ENCODE measurements at regions not wholly inside any gene's neighbourhood (a gene's known extent, or its start where the extent isn't known, plus 50 kb on each side); places are given as distances from the start of the nearest gene placed in this dataset.
"Not testable (repeated sequence)": the region's sequence is repeated elsewhere in the genome, so short reads cannot be mapped to it uniquely, and the experiment has no call there.

GRCh38 chr5:169413416-169413815 is 112.5 kb upstream of the SLIT3 start:
- DNase-seq (ENCODE audit: low read depth): no peak

- no peak for DNase-seq (ENCODE audit: low read depth)
Measured at GRCh38 chr5:169412831-169413230, 111.9 kb upstream of the SLIT3 start.

DNA sequence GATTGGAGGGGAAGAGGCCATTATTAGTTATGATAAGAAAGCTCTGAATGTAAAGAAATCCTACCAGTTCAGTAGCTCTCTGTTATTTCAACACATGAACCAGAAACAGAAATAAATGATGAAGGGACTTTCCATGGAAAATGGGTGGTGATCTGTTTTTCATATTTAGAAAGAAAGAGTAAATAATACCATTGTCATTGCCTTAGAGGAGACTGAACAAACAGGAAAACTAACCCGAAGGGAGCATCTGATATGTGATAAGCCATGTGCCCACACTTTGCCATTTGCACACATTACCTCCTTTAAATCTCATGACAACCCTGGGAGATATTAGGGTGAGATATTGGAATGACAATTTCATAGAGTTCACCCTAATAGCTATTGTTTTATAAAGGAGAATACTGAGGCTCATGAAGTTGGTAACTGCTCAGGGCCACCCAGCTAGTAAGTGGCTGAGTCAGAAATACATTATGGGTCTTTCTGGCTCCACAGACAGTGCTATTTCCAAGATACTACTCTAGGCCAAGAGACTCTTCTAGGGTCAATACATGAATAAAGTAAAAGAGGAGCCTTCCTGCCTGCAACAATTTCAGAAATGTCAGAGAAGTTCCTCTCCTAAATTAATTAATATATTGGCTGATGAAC is 111.0 kb upstream of the SLIT3 start:
- no peak for DNase-seq (ENCODE audit: low read depth)

DNA sequence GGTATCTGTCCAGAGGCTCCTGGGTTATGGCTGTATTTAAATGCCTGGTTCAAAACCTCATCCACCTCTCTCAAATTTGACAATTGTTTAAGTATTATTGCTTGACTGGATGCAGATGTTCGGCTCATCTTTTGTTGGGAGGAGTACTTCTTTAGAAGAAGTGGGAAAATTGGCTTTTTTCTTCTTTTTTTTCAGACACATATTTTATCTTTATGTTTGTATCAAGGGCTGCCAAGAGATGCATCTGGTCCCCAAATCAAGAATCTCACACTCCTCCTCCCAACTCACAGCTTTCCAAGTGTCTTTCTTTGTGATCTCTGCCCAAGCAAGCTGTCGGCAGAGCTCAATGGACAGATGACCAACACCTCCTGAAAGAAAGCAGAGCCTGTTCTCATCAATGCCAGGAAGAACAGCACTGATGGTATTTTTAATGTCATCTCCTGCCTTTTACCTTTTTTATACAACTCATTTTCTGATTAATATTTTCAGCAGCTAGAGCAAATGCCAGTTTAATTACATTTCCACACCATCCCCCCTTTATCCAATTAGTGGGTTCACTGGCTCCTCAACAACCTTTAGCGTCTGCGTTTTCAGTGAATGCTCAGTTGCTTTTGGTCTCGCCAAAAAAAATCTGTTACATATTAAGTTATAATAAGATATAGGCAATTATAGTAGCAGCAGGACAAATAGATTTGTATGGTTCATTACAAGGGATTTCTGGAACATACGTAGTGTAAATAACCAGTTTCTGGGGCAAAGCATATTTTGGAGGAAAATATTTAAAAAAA is 110.3 kb upstream of the SLIT3 start:
- DNase-seq (ENCODE audit: low read depth): no peak

GRCh38 chr5:169408731-169409130 is 107.8 kb upstream of the SLIT3 start:
- DNase-seq (ENCODE audit: low read depth): no peak

DNA sequence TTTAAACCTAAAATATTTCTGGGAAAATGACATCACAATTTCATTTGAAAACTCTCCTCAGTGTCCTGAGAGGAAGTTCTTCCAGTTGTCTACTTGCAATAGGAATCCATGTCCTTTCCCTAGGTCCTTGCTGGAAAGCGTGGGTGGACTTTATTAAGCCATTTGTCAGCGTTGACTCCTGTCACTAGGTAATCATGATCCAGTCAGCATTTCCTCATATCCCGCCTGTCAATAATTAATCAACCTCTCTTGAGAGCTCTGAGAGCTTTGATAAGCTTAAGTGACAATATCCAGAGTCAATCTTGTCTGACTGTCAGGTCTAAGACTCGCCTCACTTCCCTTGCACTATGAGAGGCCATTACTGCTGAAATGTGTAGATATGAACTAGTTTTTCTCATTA is 107.2 kb upstream of the SLIT3 start:
- DNase-seq (ENCODE audit: low read depth): no peak

- DNase-seq (ENCODE audit: low read depth): no peak
Measured at GRCh38 chr5:169404223-169404622, 103.3 kb upstream of the SLIT3 start.

- no peak for DNase-seq (ENCODE audit: low read depth)
Measured at GRCh38 chr5:169398515-169398914, 97.6 kb upstream of the SLIT3 start.

DNA sequence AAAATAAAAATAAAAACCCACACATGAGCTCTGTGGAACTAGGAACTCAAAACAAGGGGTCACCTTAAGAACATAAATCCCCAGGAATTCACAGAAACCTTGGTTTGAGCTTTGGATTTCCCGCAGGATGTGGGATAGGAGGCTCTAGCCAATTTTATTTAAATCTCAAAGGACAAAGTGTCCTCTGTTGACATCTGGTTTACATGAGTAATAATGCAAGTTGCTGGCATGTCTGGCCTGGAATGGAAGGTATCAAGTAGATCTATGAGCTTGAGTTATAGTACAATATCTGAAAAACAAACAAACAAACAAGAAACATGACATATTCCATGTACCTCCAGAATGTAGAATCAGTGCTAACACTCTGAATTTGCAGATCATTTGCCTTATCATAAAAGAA is 94.2 kb upstream of the SLIT3 start:
- no peak for DNase-seq (ENCODE audit: low read depth)

DNA sequence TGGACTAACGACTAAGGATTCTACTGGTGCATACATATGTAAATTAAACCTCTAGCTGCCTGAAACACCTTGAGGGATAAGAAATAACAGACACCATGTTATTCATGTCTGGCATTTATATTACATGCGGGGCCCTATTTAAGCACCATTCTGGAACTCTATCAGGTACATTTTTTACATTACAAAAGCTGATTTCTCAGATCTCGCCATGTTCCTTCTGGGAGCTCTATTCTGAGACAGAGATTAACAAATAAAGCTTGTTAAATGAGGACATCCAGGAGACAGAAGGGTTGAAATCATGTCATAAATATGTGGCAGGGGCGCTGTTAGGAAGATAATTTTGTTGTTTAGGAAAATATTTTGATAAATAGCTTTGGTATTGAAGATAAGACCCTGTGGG is 93.4 kb upstream of the SLIT3 start:
- no peak for DNase-seq (ENCODE audit: low read depth)

DNA sequence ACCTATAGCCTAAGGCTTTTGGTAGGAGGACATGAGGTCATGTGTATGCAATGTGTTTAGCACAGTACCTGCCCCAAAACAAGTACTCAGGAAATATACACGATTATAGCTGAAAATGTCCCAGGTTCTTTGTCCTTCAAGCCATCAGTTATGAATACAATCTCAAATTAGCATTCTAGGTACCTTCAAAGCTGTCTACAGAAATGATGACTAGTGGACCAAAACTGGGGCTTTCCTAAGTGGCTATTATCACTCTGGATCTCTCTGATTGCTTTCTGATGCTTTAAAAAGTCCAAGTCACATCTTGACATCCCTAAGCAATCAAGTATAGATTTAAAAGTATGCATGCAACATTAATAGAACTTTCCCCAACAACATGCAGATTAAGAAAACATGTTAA is 93.0 kb upstream of the SLIT3 start:
- DNase-seq (ENCODE audit: low read depth): no peak

DNA sequence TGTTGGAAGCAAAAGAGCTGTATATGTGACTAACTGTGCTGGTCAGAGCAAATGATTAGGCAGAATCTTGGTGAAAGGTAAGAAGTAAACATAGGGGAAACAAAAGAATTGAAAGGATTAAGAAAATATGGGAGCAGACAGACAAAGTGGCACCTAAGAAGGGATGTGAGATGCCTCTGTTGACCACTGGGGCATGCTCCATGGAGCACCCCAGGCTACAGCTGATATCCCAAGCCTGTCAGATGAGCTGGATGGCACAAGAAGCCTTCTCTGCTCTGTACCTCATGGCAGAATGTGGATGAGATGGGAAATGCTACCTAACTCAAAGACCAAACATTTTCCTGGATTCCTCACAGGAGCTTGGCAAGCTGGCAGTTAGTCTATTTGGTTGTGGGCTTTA is 89.3 kb upstream of the SLIT3 start:
- no peak for DNase-seq (ENCODE audit: low read depth)

DNA sequence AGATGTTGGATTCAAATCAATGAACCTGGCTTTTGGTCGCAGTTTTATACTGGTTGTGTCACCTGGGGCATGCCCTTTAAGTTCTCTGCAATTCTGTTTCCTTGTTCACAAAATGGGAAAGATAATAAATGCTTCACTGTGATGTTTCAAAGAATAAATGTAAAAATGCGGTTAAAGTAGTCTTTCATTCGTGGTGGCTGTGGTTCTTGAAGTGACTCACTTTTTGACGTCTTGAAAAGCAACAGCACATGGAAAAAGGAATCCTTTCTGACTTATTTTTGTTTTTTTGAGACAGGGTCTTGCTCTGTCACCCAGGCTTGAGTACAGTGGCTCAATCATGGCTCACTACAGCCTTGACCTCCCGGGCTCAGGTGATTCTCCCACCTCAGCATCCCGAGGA is 88.4 kb upstream of the SLIT3 start:
- no peak for DNase-seq (ENCODE audit: low read depth)

DNA sequence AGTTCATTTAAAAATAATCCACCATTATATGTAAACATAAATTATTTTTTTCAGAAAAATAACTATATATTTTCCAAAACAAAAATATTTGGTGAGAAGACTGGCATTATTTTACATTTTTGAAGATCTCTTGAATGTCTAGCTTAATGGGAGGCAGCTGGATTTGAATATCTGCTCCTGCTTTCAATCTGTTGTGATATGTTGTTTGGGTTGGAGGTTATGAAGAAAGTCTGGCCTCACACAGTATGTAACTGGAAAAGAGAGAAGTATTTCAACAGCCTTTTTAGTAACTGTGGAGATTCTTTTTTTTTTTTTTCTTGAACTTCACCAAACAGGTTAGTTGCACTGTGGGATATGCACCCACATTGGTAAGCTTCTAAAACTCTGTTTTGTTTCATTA is 84.7 kb upstream of the SLIT3 start:
- DNase-seq (ENCODE audit: low read depth): no peak

- no peak for DNase-seq (ENCODE audit: low read depth)
Measured at GRCh38 chr5:169384661-169385060, 83.7 kb upstream of the SLIT3 start.

DNA sequence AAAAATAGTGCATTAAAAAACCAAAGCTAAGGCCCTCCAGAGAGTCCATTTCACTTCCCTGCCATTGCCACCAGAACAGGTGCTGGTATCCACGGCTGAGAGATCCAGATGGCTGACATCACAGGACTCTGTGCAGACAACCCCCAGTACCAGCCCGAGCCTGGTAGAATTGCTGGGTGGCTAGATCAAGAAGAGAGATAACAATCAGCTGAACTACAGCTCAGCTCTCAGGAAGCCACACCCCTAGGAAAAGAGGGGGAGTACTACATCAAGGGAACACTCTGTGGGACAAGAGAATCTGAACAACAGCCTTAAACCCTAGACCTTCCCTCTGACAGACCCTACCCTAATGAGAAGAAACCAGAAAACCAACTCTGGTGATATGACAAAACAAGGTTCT is 73.8 kb upstream of the SLIT3 start:
- no peak for DNase-seq (ENCODE audit: low read depth)

DNA sequence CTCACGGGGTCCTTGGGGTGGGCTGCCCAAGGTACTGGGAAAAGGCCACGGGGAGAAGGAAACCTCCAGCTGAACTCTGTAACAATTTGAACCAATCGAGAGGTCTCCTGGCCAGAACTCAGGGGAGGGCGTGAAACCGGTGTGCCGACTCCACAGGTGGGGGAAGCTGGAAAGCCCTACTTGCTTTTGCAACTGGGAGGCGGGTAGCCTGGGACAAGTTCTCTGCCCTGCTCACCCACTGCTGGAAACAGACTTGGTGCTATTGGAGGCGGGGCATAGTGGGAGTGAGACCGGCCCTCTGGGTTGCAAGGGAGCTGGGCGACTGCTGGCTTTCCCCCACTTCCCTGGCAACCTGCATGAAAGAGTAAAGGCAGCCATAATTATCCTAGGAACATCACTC is 73.2 kb upstream of the SLIT3 start:
- DNase-seq (ENCODE audit: low read depth): no peak

- DNase-seq (ENCODE audit: low read depth): not testable (repeated sequence)
Measured at GRCh38 chr5:169371801-169372200, 70.9 kb upstream of the SLIT3 start.

GRCh38 chr5:169369130-169369529 is 68.2 kb upstream of the SLIT3 start:
- no peak for DNase-seq (ENCODE audit: low read depth)

DNA sequence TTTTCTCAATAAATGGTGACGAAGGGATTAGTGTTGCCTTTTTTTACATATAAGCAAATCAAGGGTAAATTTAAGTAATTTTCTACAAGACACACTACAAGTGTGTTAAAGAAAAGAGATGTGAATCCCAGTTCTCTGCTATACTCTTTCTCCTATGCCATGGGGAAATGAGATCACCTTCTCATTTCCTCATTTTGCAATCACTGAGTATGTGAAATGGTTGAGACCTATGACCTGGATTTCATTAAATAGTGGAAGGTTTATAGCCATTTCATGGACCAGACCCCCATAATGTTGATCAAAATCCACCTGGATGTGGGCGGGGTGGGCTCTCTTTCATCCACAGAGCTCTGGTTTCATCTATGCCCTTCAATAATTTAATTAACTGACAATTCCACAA is 66.9 kb upstream of the SLIT3 start:
- no peak for DNase-seq (ENCODE audit: low read depth)

DNA sequence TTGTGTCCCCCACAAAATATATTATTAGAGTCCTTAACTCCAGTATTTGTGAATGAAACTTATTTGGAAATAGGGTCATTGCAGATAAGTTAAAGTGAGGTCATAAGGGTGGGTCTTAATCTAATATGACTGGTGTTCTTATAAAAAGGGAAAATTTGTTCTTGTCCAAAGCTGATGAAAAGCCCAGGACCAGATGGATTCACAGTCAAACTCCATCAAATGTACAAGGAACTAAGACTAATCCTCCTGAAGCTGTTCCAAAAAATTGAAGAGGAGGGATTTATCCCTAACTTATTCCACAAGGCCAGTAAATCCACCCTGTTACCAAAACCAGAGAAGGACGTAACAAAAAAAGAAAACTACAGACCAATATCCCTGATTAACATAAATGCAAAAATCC is 56.4 kb upstream of the SLIT3 start:
- no peak for DNase-seq (ENCODE audit: low read depth)

GRCh38 chr5:169356811-169357210 is 55.9 kb upstream of the SLIT3 start:
- no peak for DNase-seq (ENCODE audit: low read depth)

- no peak for DNase-seq (ENCODE audit: low read depth)
Measured at GRCh38 chr5:169356181-169356580, 55.2 kb upstream of the SLIT3 start.

DNA sequence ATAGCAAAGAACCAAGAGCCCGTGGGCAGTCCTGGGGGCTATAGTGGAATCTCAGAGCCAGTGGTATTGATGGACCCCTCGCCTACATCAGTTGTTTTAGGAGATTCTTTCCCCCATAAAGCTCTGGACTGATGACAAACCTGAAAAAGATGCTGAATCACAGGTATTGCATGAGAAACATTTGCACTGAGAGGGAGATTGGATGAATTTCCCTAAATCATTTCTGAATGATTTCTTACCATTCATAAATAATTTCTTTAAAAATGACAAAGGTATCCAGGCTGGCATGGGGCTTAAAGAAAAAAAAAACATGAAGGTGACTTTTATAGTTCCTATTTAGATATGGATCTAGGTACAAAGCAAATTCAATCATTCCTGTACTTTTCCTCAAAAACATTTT is 54.0 kb upstream of the SLIT3 start:
- DNase-seq (ENCODE audit: low read depth): no peak
